ENCODE measurements at regions not wholly inside any gene's neighbourhood (a gene's known extent, or its start where the extent isn't known, plus 50 kb on each side); places are given as distances from the start of the nearest gene placed in this dataset.
"Not testable (repeated sequence)": the region's sequence is repeated elsewhere in the genome, so short reads cannot be mapped to it uniquely, and the experiment has no call there.

- DNase-seq (ENCODE audit: low read depth in 4 of 4, low spot score in 3 of 4) = no peak
Observed at GRCh38 chr7:155395176-155395797, 62.6 kb upstream of the EN2 start.

- no peak for DNase-seq (ENCODE audit: low read depth in 4 of 4, low spot score in 3 of 4)
Observed at GRCh38 chr7:155396661-155397060, 61.3 kb upstream of the EN2 start.

DNA sequence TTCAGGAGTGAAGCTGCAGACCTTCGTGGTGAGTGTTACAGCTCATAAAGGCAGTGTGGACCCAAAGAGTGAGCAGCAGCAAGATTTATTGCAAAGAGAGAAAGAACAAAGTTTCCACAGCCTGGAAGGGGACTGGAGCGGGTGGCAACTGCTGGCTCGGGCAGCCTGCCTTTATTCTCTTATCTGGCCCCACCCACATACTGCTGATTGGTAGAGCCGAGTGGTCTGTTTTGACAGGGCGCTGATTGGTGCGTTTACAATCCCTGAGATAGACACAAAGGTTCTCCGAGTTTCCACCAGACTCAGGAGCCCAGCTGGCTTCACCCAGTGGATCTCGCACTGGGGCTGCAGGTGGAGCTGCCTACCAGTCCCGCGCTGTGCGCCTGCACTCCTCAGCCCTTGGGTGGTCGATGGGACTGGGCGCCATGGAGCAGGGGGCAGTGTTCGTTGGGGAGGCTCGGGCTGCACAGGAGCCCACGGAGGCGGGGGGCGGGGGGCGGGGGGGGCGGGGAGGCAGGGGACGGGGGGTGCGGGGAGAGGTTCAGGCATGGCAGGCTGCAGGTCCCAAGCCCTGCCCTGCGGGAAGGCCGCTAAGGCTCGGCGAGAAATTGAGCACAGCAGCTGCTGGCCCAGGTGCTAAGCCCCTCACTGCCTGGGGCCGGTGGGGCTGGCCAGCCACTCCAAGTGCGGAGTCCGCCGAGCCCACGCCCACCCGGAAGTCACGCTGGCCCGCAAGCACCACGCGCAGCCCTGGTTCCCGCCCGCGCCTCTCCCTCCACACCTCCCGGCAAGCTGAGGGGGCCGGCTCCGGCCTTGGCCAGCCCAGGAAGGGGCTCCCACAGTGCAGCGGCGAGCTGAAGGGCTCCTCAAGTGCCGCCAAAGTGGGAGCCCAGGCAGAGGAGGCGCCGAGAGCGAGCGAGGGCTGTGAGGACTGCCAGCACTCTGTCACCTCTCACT lies 59.9 kb upstream of the EN2 start:
- DNase-seq (ENCODE audit: low read depth in 4 of 4, low spot score in 3 of 4) = not testable (repeated sequence)

DNA sequence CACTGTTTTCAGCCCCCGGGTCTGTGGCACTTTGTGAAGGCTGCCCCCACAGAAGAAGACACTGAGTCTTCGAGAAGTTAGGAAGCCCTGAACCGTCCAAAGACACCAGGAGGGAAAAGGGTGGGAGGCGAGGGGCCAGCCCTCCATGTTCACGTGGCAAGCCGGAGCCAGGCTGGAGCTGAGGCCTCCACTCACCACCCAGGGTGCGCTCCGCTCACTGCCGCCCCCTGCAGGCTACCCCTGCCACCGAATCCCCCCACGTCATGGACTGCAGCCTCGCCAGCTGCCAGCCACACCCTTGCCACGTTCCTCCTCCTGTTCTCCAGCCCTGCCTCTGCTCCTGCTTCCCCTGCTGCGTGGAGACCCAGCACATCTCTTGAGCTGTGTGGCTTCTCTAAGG lies 59.0 kb upstream of the EN2 start:
- no peak for DNase-seq (ENCODE audit: low read depth in 4 of 4, low spot score in 3 of 4)

DNA sequence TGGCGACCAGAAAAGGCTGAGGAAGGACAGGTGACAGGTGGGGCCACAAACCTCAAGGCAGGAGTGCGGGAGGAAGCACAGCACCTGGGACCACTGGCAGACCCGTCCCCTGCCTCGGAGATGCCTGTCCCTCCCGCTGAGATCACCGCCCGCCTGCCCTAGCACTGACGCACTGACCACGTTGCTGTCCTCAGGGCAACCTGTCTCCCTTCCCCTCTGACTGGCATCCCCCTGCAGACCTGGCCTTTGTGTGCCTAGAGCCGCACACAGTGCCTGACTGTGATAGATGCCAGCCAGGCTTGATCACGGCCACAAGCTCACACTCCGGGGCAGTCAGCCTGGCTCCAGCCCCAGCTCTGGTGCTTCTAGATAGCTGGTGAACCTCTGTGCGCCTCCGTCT lies 58.4 kb upstream of the EN2 start:
- DNase-seq (ENCODE audit: low read depth in 4 of 4, low spot score in 3 of 4) = no peak

GRCh38 chr7:155401231-155401630 lies 56.7 kb upstream of the EN2 start:
- DNase-seq (ENCODE audit: low read depth in 4 of 4, low spot score in 3 of 4) = no peak

GRCh38 chr7:155401884-155402283 lies 56.0 kb upstream of the EN2 start:
- DNase-seq (ENCODE audit: low read depth in 4 of 4, low spot score in 3 of 4) = no peak

DNA sequence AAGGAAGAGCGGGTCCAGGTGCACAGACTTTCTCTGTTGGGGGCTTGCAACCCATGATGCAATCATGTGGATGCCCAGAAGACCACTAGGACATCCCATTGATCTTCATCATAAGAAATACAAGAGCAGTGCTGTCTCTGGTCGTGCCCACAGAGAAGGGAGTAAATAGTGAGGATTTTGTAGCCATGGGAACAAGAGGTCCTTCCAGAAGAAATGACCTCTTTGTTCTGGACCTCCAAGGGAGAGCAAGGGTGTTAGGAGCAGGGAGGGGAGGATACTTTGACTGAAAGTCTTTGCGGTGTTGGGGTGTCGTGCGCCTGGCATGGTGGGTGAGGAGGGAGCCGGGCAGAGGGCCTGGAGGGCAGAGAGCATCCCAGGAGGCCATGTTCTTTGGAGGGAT lies 55.0 kb upstream of the EN2 start:
- no peak for DNase-seq (ENCODE audit: low read depth in 4 of 4, low spot score in 3 of 4)

GRCh38 chr7:155404976-155405375 lies 53.0 kb upstream of the EN2 start:
- DNase-seq (ENCODE audit: low read depth in 4 of 4, low spot score in 3 of 4) = no peak

GRCh38 chr7:155405399-155406318 lies 52.3 kb upstream of the EN2 start:
- DNase-seq (ENCODE audit: low read depth in 4 of 4, low spot score in 3 of 4) = no peak

GRCh38 chr7:155407799-155408198 lies 50.1 kb upstream of the EN2 start:
- DNase-seq (ENCODE audit: low read depth in 4 of 4, low spot score in 3 of 4) = no peak

All from right renal pelvis (tissue), 4 donors.